Skin epidermis (tissue), 12 donors: ENCODE measurements at regions not wholly inside any gene's neighbourhood (a gene's known extent, or its start where the extent isn't known, plus 50 kb on each side); places are given as distances from the start of the nearest gene placed in this dataset.
A peak's percentile ranks its signal among the peaks of the same experiment; 100 is the strongest.
"Not testable (repeated sequence)": the region's sequence is repeated elsewhere in the genome, so short reads cannot be mapped to it uniquely, and the experiment has no call there.

Experiments
- H3K27ac ChIP-seq, 21 experiments: fragments of 200-600 bp; sonication (generic) in 11 of 21; one replicate each; pipeline ENCODE4 v1.5.0; 2020; ENCODE audit warnings: mild to moderate bottlenecking in 3 of 21, inconsistent platforms in 2 of 21, moderate library complexity in 2 of 21
- H3K4me3 ChIP-seq, 7 experiments: fragments of 200-600 bp; sonication (generic) in 2 of 7; one replicate each; pipeline ENCODE4 v1.5.0; 2020; ENCODE audit warnings: inconsistent platforms in 2 of 7, mild to moderate bottlenecking in 2 of 7, moderate library complexity in 1 of 7

GRCh38 chr5:92566113-92566786 lies 1014.8 kb downstream of the NR2F1-AS1 start:
- no peak overlapping the region for H3K27ac ChIP-seq
- no peak overlapping the region for H3K4me3 ChIP-seq

GRCh38 chr5:92565673-92566072 lies 1015.3 kb downstream of the NR2F1-AS1 start:
- no peak overlapping the region for H3K4me3 ChIP-seq
- H3K27ac ChIP-seq: no peak overlapping the region

- H3K27ac ChIP-seq: no peak overlapping the region
Observed at GRCh38 chr5:92562065-92562464, 1019.0 kb downstream of the NR2F1-AS1 start.

GRCh38 chr5:92561411-92561959 lies 1019.5 kb downstream of the NR2F1-AS1 start:
- H3K27ac ChIP-seq: no peak overlapping the region
- H3K4me3 ChIP-seq: no peak overlapping the region

More at GRCh38 chr5:92562065-92562464, 1019.0 kb downstream of the NR2F1-AS1 start:
- no peak overlapping the region for H3K4me3 ChIP-seq

GRCh38 chr5:92560698-92561401 lies 1020.2 kb downstream of the NR2F1-AS1 start:
- H3K27ac ChIP-seq: no peak overlapping the region
- no peak overlapping the region for H3K4me3 ChIP-seq

- H3K27ac ChIP-seq: no peak overlapping the region
- no peak overlapping the region for H3K4me3 ChIP-seq
Observed at GRCh38 chr5:92559781-92560180, 1021.2 kb downstream of the NR2F1-AS1 start.

GRCh38 chr5:92559331-92559730 lies 1021.7 kb downstream of the NR2F1-AS1 start:
- Histone ChIP-seq H3K4me3 (no peak overlapping the region), H3K27ac (no peak overlapping the region)

- Histone ChIP-seq H3K27ac (no peak overlapping the region), H3K4me3 (no peak overlapping the region)
Observed at GRCh38 chr5:92556747-92557146, 1024.3 kb downstream of the NR2F1-AS1 start.

- no peak overlapping the region for H3K4me3 ChIP-seq
- H3K27ac ChIP-seq: no peak overlapping the region
Observed at GRCh38 chr5:92554447-92555085, 1026.5 kb downstream of the NR2F1-AS1 start.

- Histone ChIP-seq H3K4me3 (no peak overlapping the region), H3K27ac (no peak overlapping the region)
Observed at GRCh38 chr5:92553326-92553725, 1027.7 kb downstream of the NR2F1-AS1 start.

- no peak overlapping the region for H3K4me3 ChIP-seq
- H3K27ac ChIP-seq: peak overlapping the region in 2 of 21 experiments; percentile 18 to 26
Observed at GRCh38 chr5:92552206-92553160, 1028.5 kb downstream of the NR2F1-AS1 start.

GRCh38 chr5:92548346-92548745 lies 1032.7 kb downstream of the NR2F1-AS1 start:
- no peak overlapping the region for H3K27ac ChIP-seq
- no peak overlapping the region for H3K4me3 ChIP-seq

- H3K4me3 ChIP-seq: no peak overlapping the region
Observed at GRCh38 chr5:92544596-92544995, 1036.4 kb downstream of the NR2F1-AS1 start.

GRCh38 chr5:92544036-92544435 lies 1037.0 kb downstream of the NR2F1-AS1 start:
- no peak overlapping the region for H3K4me3 ChIP-seq
- H3K27ac ChIP-seq: no peak overlapping the region

More at GRCh38 chr5:92544596-92544995, 1036.4 kb downstream of the NR2F1-AS1 start:
- no peak overlapping the region for H3K27ac ChIP-seq

GRCh38 chr5:92543201-92543600 lies 1037.8 kb downstream of the NR2F1-AS1 start:
- Histone ChIP-seq H3K27ac (no peak overlapping the region), H3K4me3 (no peak overlapping the region)

GRCh38 chr5:92542017-92542416 lies 1039.0 kb downstream of the NR2F1-AS1 start:
- not testable (repeated sequence) for H3K27ac ChIP-seq, H3K4me3 ChIP-seq

GRCh38 chr5:92527311-92528078 lies 1053.5 kb downstream of the NR2F1-AS1 start:
- H3K27ac ChIP-seq: no peak overlapping the region
- H3K4me3 ChIP-seq: no peak overlapping the region

- H3K4me3 ChIP-seq: no peak overlapping the region
Observed at GRCh38 chr5:92525131-92525530, 1055.9 kb downstream of the NR2F1-AS1 start.

More at GRCh38 chr5:92525131-92525530, 1055.9 kb downstream of the NR2F1-AS1 start:
- H3K27ac ChIP-seq: no peak overlapping the region
